PC-9 (cell line): ENCODE measurements at regions not wholly inside any gene's neighbourhood (a gene's known extent, or its start where the extent isn't known, plus 50 kb on each side); places are given as distances from the start of the nearest gene placed in this dataset.

Source experiments
- BruUV-seq: library from RNA; stranded (reverse); fragments of 400-500 nt; replicated peaks from 2 replicates; lab custom pipeline; 2021; lab: Mats Ljungman, UMichigan
- CTCF ChIA-PET: fragments of 300-600 bp; sonication (Branson Sonifier 250); formaldehyde crosslinking; loops from one replicate; lab custom pipeline; 2022; ENCODE audit warnings: antibody characterized with exemption; lab: Charles Lee
- POLR2A ChIA-PET: fragments of 300-600 bp; sonication (Branson Sonifier 250); formaldehyde crosslinking; loops from one replicate; lab custom pipeline; 2022; ENCODE audit warnings: antibody characterized with exemption; ENCODE audit not compliant: unreplicated experiment; lab: Charles Lee
- DNase-seq, 2 experiments: peaks; one replicate each; pipeline versions ENCODE4 v3.0.0 to v3.0.0-alpha.2; 2015 to 2022; ENCODE audit warnings: mixed read lengths in 1 of 2
- H2AFZ ChIP-seq: fragments of 200-600 bp; sonication (generic); 2 replicates; pipeline ENCODE4 v1.8.1; 2017; ENCODE audit warnings: antibody characterized with exemption
- H3F3A ChIP-seq: fragments of 200-600 bp; sonication (generic); 2 replicates; pipeline ENCODE4 v1.8.1; 2017; ENCODE audit warnings: antibody characterized with exemption, mild to moderate bottlenecking, low read depth; ENCODE audit not compliant: insufficient read depth
- H3K27ac ChIP-seq: fragments of 200-600 bp; sonication (generic); 2 replicates; pipeline ENCODE4 v1.6.1; 2016; ENCODE audit warnings: mixed run types
- H3K27me3 ChIP-seq: fragments of 200-600 bp; sonication (generic); 2 replicates; pipeline ENCODE4 v1.6.1; 2016; ENCODE audit warnings: low read depth, mixed run types; ENCODE audit not compliant: insufficient read depth
- H3K36me3 ChIP-seq: fragments of 200-600 bp; sonication (generic); 2 replicates; pipeline ENCODE4 v1.6.1; 2016; ENCODE audit warnings: low read depth, mixed run types
- H3K4me1 ChIP-seq: fragments of 200-600 bp; sonication (generic); replicated peaks from 2 replicates; pipeline ENCODE4 v1.6.1; 2016; ENCODE audit warnings: mixed run types; ENCODE audit not compliant: insufficient read depth
- H3K4me2 ChIP-seq: fragments of 200-600 bp; sonication (generic); 2 replicates; pipeline ENCODE4 v1.6.1; 2017; ENCODE audit warnings: mixed run types
- H3K4me3 ChIP-seq: fragments of 200-600 bp; sonication (generic); 2 replicates; pipeline ENCODE4 v1.6.1; 2016; ENCODE audit warnings: mixed run types
- H3K79me2 ChIP-seq: fragments of 200-600 bp; sonication (generic); 2 replicates; pipeline ENCODE4 v1.6.1; 2017; ENCODE audit warnings: low read depth, mixed run types
- H3K9me2 ChIP-seq: fragments of 200-600 bp; sonication (generic); 2 replicates; pipeline ENCODE4 v1.8.1; 2017; ENCODE audit warnings: mild to moderate bottlenecking; ENCODE audit not compliant: insufficient read depth
- H3K9me3 ChIP-seq: fragments of 200-600 bp; sonication (generic); 2 replicates; pipeline ENCODE4 v1.8.1; 2016; ENCODE audit warnings: low read depth; ENCODE audit not compliant: insufficient read depth
- H4K20me1 ChIP-seq: fragments of 200-600 bp; sonication (generic); 2 replicates; pipeline ENCODE4 v1.8.1; 2017; ENCODE audit not compliant: insufficient read depth
- EZH2 ChIP-seq: fragments of 200-600 bp; sonication (generic); IDR thresholded peaks from 2 replicates; pipeline ENCODE4 v1.8.0; 2017; ENCODE audit warnings: antibody characterized with exemption, low read depth
- intact Hi-C: fragments of 100-400 bp; cut with micrococcal nuclease; formaldehyde crosslinking; loops from one replicate; pipeline ENCODE4 v1.10.0; 2022; ENCODE audit not compliant: unreplicated experiment
- TF ChIP-seq, protein P1 (sequence below): fragments of 200-600 bp; sonication (generic); conservative IDR thresholded peaks from 2 replicates; pipeline ENCODE4 v1.6.1; 2017; ENCODE audit warnings: mixed run types, antibody characterized with exemption, mild to moderate bottlenecking, moderate library complexity

DNA sequence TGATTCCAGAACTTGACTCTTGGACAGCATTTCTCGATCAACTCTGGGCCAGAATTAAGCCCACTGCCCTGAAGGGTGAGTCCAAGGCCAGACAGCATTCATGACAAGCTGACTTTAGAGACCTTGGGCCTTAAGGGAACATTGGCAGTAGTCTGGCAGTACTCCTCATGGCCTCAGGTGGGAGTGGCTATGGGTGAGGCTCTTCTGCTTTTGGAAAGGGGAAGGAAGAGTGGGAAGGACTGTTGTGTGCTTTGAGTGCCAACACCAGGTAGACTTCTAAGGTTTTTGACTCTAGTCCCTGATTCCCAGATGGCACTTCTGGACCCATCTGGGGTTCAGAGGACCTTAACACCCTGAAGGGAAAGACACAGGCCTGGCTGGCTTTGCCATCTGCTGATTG, 530.4 kb downstream of the ACTL7B start:
- Histone ChIP-seq H2AFZ (no peak overlapping the region), H3K9me2 (no peaks in the 10 kb centered on the region), H3K36me3 (no peaks in the 10 kb centered on the region), H3K79me2 (no peaks in the 10 kb centered on the region), H4K20me1 (no peaks in the 10 kb centered on the region), H3K9me3 (peaks cover 10% of the 10 kb centered on the region), H3K4me1 (no peaks in the 10 kb centered on the region), H3K27ac (no peak overlapping the region), H3K27me3 (no peaks in the 10 kb centered on the region), H3K4me2 (no peak overlapping the region), H3K4me3 (no peak overlapping the region), H3F3A (no peaks in the 10 kb centered on the region)
- POLR2A ChIA-PET = no interaction called here
- DNase-seq = no peak
- intact Hi-C loops = no loop called here
- TF ChIP-seq, protein P1, sequence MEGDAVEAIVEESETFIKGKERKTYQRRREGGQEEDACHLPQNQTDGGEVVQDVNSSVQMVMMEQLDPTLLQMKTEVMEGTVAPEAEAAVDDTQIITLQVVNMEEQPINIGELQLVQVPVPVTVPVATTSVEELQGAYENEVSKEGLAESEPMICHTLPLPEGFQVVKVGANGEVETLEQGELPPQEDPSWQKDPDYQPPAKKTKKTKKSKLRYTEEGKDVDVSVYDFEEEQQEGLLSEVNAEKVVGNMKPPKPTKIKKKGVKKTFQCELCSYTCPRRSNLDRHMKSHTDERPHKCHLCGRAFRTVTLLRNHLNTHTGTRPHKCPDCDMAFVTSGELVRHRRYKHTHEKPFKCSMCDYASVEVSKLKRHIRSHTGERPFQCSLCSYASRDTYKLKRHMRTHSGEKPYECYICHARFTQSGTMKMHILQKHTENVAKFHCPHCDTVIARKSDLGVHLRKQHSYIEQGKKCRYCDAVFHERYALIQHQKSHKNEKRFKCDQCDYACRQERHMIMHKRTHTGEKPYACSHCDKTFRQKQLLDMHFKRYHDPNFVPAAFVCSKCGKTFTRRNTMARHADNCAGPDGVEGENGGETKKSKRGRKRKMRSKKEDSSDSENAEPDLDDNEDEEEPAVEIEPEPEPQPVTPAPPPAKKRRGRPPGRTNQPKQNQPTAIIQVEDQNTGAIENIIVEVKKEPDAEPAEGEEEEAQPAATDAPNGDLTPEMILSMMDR = no peak
- no peak for TF ChIP-seq EZH2
- CTCF ChIA-PET = no interaction called here
- no TSS peak for BruUV-seq

DNA sequence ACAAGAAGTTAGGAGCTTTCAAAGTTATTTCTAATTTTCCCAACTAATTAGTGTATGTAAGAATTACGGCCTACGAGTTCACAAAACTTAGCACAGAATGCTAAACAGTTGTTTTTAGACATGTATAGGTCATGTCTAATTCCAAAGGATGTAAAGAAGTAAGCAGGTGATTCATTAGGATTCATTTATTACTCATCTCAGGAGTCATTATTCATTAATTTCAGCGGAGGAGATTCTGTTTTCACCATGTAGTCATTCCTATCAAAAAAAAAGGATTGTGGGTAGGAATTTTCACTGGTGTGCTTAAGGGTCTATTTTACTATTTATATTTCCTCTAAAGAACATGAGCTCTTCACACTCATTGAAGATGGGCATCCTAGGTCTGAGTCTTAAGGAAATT, 532.2 kb downstream of the ACTL7B start:
- intact Hi-C loops = no loop called here
- Histone ChIP-seq H3K9me2 (no peaks in the 10 kb centered on the region), H3K27me3 (no peaks in the 10 kb centered on the region), H3K79me2 (no peaks in the 10 kb centered on the region), H3K27ac (no peak overlapping the region), H3F3A (no peaks in the 10 kb centered on the region), H2AFZ (no peak overlapping the region), H4K20me1 (no peaks in the 10 kb centered on the region), H3K9me3 (peaks cover 9% of the 10 kb centered on the region), H3K36me3 (no peaks in the 10 kb centered on the region), H3K4me3 (no peak overlapping the region), H3K4me2 (no peak overlapping the region), H3K4me1 (no peaks in the 10 kb centered on the region)
- CTCF ChIA-PET = interaction anchor here (0.6 kb wide), 1 partner anchor 840 kb away, joined by 4 read pairs; no protein-coding TSS in a partner anchor
- POLR2A ChIA-PET = interaction anchor here (0.6 kb wide), 1 partner anchor 218 kb away, joined by 5 read pairs; no protein-coding TSS in a partner anchor
- TF ChIP-seq EZH2 = no peak
- TF ChIP-seq, protein P1 = no peak
- no TSS peak for BruUV-seq
- no peak for DNase-seq

DNA sequence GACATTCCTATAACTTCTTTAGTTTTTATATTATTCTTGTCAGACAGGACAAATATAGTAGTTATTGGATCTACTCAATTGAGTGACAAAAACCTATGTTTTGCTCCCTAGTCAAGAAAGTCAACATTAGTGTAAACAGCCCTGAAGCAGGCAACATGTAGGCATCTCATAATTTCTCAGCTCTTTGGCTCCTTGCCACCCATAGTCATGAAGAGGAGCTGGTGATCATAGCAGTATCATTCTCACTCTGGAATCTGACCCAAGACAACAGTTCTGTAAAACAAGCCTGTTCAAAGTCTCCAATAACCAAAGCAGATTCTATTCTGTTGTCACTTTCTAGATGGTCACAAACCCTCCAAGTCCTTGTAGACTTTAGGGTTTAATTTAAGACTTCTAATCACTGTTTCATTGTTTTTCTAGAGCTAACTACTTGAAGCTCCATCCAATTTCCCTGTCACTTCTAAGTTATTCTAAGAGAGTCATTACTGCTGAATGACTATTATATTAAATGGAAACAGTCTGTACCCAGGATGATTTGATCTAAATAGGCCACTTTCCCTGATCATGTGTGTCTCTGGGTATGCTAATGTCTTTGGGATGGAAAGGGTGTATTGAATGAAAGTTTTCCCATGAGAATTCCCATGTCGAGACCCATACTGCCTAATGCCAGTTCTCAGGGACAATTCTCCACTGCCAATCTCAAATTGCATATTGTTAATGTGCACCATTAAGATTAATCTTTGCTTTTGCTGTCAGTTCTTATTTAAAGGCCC, 533.3 kb downstream of the ACTL7B start:
- Histone ChIP-seq H3K4me1 (no peaks in the 10 kb centered on the region), H3K4me3 (no peak overlapping the region), H3K9me3 (peaks cover 3% of the 10 kb centered on the region), H3K27me3 (no peaks in the 10 kb centered on the region), H3K9me2 (no peaks in the 10 kb centered on the region), H2AFZ (no peak overlapping the region), H3K27ac (no peak overlapping the region), H3F3A (no peaks in the 10 kb centered on the region), H3K36me3 (no peaks in the 10 kb centered on the region), H4K20me1 (no peaks in the 10 kb centered on the region), H3K79me2 (no peaks in the 10 kb centered on the region), H3K4me2 (no peak overlapping the region)
- intact Hi-C loops = no loop called here
- BruUV-seq = no TSS peak
- POLR2A ChIA-PET = no interaction called here
- CTCF ChIA-PET = no interaction called here
- DNase-seq = no peak
- TF ChIP-seq, protein P1 = no peak
- TF ChIP-seq EZH2 = no peak
